NCI-H345 treated with DMSO at 0.1 percent for 48 hours (cell line): ENCODE measurements at regions not wholly inside any gene's neighbourhood (a gene's known extent, or its start where the extent isn't known, plus 50 kb on each side); places are given as distances from the start of the nearest gene placed in this dataset.

ENCODE experiments used
- DNase-seq: peaks from one replicate; lab custom pipeline; 2025; ENCODE audit not compliant: unreplicated experiment; lab: John Stamatoyannopoulos, UW

DNA sequence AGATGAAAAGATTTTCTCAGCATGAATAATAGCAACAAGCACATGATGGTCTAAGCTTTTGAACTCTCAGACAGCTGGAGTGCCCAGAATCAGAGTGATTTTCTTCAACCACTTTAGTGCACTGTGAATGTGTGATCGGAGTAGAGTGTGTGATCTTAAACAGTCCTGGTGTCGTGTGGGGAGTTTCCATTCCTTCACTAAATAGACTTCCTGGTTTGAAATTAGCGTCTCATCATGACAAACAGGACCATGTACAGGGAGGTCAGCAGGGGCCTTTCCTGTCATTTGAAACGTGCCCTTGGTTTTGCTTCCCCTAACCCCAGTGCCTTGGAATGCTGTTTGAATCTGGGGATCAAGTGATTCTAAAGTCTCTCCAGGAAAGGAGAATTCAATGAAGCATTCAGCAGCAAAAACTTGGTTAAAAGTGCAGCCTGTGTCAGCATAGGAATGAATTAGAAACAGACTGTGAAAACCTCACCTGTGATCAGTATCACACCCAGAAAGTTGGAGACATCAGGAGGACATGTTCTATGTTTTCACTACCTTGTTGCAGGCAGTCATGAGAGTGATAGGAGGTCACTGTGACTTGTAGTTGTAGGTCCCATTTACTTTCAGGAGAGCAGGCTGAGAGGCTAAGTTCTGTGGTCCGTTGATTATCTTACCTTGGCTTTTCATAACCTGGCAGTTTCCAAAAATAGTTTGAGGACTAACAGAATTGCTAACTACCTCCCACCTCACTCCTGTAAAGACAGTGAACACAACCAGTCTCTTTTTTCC lies 400.3 kb downstream of the MTX2 start:
- no peak for DNase-seq

DNA sequence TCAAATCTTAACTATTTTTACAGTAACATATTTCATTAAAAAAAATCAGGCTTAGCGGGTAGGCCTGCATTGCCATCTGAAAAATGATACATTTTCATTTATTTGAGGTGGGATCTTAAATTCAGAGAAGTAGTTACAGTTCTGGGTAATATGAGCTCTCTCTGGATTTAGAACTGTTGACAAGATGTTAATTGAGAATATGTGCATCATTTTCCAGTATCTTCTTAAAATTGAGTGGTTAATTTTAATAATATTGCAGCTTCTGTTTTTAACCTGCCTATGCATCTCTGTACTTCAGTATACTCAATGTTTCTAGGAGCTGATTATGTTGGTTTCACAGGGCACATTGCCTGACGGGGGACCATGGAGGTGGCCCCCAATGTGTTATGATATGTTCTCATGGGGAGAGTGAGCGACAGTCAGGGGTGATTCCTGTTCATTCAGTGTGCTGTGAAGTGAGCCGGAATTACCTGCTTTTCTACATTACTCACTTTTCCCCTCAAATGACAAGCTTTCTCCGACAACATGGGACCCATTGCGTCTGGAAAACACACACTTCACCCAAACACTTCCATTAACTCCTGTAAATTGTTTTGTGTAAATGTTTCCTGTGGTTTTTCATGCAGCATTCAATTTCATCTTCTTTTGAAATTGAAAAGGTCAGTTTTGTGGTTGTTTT lies 406.2 kb downstream of the MTX2 start:
- no peak for DNase-seq

DNA sequence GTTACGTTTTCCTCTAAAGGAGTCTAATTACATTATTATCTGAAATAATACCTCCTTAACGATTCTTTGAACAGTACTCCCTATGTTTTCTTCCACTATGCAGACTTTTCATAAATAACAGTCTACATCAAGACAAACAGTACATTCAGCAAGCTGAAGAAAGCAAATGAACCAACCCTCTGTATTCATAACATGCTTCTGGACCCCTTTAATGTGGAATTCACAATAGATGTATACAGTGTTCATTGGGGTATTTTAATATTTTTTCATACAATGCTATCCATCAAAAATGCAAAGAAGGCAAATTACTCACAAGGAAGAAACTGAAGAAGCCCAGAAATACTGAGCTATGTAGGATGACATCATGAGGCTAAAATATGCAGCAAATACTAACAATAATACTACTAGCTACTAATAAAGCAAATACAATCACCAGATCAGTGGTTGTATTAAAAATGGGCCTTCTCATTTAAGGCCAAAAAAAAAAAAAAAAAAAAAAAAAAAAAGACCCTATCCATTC lies 408.6 kb downstream of the MTX2 start:
- DNase-seq, result no peak

- DNase-seq, result no peak
Measured at GRCh38 chr2:176678571-176678970, 409.3 kb downstream of the MTX2 start.

GRCh38 chr2:176679061-176679669 lies 409.9 kb downstream of the MTX2 start:
- DNase-seq, result no peak

- DNase-seq, result no peak
Measured at GRCh38 chr2:176680916-176681516, 411.8 kb downstream of the MTX2 start.

DNA sequence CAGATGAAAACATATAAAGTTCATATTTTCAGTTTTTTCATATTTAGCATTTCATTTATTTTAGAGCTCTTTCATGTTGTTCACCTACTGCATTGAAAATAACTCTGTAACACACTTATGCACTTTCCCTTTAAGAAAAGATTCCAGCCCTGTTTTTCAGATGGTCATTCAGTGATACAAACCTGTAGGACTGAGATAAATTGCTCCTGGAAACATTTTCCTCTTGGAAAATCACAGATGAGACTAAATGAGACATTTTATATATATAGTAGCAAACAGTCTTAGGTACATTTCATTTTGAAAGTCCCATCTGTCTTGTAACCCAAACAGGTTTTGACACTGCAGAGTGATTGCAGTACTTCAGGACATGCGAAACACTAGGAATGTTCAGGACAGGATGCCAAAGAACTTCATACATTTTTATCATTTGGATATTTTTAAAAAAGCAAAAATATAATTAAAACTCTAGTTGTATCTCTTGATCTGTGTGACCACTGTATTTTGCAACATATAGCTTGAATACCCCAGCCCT lies 412.4 kb downstream of the MTX2 start:
- no peak for DNase-seq

GRCh38 chr2:176682278-176682677 lies 413.0 kb downstream of the MTX2 start:
- no peak for DNase-seq

DNA sequence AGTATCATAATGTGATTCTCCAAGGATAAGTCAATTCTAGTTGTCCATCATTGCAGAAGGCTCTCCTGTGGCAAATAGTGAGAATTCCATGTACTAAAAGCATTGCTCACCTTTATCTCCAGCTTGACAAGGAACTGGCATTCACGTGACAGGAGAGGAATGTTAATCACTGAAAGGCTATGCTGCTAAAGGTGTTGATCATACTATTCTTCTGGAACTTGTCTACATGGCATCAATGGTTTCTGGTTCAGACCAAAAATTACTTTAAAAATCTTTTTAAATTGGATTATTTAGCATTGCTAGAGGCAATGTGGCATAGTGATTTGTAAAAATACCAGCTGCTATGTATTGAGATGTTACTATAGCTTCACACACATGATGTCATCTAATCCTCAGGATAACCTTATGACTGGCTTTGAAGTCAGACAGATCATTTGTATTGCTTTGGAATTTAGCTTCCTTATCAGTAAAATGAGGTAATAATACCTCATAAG lies 414.4 kb downstream of the MTX2 start:
- DNase-seq, result no peak

DNA sequence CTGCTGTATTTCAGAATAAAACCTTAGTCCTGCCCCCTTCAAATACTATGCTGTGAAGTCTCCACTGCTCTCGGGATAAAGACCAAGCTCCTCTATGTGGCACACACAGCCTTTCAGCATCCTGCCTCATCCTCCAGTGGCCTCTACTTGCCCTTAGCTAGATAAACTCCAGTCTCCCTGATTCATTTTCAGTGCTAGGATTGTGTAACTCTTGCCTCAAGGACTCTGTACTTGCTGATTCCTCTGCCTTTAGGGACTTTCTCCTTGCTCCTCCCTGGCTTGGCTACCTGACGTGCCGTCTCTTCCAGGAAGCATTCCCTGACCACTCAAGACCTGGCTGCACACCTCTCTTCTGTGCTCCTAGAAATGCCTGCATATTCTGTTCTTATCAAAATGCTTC lies 416.7 kb downstream of the MTX2 start:
- no peak for DNase-seq

- no peak for DNase-seq
Measured at GRCh38 chr2:176686328-176686727, 417.1 kb downstream of the MTX2 start.

GRCh38 chr2:176687342-176687741 lies 418.1 kb downstream of the MTX2 start:
- no peak for DNase-seq

DNA sequence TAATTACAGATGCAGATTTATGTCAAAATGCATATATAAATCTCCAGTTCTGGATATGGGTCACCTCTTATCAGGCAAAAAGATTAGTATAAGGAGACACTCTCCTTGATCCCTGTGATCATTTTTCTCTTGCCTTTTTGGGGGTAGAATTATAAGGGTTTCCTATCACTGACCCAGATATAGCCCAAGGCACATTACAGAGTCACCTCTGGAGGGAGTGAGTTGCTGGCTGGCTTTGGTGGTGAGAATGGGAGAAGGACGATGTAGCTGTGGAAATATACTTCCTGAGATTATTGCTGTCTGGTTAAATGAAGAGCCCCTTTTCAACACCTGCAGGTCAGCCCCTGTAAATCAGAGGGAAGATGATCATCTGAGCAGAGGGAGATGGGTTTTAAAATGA lies 418.7 kb downstream of the MTX2 start:
- DNase-seq, result no peak

GRCh38 chr2:176689711-176690110 lies 420.5 kb downstream of the MTX2 start:
- no peak for DNase-seq

DNA sequence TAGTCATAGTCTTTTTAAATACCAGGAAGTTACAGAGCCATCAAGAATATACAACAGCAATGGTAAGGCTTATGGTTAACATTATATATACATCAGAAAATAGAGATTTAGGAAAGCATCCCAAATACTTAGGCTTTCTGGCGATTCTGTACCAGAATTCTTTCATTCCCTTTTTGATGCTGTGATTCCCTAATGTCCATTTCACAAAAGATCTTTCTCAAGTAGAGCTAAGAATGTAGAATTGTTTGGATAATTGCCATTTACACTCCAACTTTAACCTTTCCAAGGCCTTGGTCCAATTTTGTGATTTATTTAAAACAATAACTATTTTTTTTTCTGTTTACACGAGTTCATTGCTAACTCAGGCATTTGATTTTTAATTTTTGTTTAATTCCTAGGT lies 422.2 kb downstream of the MTX2 start:
- DNase-seq, result no peak

DNA sequence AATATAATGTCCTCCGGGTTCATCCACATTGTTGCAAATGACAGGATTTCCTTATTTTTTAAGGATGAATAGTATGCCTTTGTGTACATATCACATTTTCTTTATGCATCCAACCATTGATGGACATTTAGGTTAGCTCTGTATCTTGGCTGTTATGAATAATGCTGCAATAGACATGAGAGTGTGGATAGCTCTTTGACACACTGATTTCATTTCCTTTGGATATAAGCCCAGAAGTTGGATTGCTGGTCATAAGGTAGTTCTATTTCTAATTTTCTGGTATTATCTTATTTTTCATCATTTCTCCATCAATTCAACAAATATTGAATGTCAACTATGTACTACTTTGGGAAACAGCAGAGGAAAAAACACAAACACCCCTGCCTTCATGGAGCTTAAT lies 423.3 kb downstream of the MTX2 start:
- DNase-seq, result no peak

DNA sequence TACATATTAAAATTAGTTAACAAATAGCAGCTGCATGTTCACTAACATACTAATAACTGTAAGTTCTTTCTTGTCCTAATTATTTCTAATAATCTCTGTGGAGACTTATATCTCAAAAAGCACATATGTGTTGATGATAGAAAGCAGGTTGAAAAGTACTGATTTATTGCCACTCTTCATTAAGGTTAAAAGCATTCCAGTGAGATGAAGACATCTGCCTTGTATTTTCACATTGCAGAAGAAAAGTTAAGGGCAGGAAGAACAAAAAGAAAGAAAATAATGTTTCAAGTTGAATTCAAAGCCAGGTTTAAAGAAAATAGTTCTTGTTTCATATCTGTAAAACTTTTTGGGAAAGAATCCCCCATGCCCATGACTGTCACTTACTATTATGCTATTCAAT lies 429.9 kb downstream of the MTX2 start:
- DNase-seq, result no peak

- DNase-seq, result no peak
Measured at GRCh38 chr2:176699644-176700043, 430.4 kb downstream of the MTX2 start.

DNA sequence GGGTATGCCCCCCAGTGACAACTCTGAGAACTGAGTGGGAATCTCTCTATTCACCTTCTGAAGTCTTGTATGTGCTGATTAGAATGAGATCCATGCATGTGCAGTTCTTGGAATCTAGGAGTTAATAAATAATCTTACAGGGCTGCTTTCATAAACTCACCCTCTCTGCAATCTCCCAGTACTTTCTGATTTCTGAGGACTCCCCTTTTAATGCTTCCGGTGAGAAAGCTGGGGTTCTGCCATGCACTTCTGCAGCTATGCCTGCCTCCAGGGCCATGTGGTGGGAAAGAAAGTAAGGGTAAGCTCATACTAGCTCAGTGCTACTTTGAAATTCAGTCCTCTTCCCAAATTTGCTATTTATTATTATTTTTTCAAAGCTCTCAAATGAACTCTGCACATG lies 432.9 kb downstream of the MTX2 start:
- no peak for DNase-seq

DNA sequence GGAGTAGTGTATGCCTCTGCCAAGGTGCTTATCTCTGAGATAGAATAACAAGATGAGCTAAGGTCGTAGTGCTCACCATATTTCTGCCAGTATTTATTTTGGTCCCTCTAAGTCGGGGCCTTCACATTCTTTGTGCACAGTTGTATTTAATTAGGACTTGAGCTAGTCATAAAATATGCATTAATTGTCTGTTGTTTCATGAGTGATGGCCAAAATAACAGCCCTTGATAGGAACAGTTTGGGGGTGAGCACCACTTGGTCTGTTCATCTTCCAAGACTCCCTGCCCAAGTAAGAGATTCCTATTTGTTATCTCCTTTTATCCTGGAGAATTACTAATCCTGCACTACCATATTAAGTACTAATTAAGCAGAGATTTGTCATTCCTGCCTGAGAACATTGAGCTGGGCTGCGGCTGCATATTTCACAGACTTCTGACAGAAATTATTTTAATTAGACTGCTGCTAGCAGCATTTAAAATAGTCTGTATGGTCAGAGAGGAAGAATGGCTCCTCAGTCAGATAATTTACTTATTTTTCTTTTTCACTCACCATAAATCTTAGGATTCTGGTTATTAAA lies 435.1 kb downstream of the MTX2 start:
- no peak for DNase-seq
